ENCODE measurements at regions not wholly inside any gene's neighbourhood (a gene's known extent, or its start where the extent isn't known, plus 50 kb on each side); places are given as distances from the start of the nearest gene placed in this dataset.

GRCh38 chr5:114780290-114780689 is 389.4 kb downstream of the TRIM36 start:
- no peak for DNase-seq (ENCODE audit: low read depth in 2 of 2)
- H3K9me3 ChIP-seq (ENCODE audit: control insufficient read depth, insufficient read depth, low read depth, low read length) = no peaks in the 10 kb centered on the region

DNA sequence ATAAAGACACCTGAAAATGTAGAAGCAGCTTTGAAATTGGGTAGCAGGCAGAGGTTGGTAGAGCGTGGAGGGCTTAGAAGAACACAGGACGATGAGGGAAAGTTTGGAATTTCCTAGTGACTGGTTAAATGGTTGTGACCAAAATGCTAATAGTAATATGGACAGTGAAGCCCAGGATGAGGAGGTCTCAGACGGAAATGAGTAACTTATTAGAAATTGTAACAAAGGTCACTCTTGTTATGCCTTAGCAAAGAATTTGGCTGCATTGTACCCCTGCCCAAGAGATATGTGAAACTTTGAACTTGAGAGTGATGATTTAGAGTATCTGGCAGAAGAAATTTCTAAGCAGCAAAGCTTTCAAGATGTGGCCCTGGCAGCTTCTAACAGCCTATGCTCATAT is 382.5 kb downstream of the KCNN2 start:
- DNase-seq (ENCODE audit: low read depth in 2 of 2) = no peak
- Histone ChIP-seq H3K4me2 (ENCODE audit: extremely low read depth, insufficient read depth, low read length) (no peak overlapping the region), H3K27me3 (ENCODE audit: control insufficient read depth, insufficient read depth, low read length) (no peaks in the 10 kb centered on the region), H3K4me1 (ENCODE audit: control insufficient read depth, extremely low read depth, insufficient read depth, low read length) (no peaks in the 10 kb centered on the region), H3K27ac (ENCODE audit: insufficient read depth, low read length) (no peak overlapping the region), H2AFZ (ENCODE audit: low read length) (no peak overlapping the region), H3K36me3 (ENCODE audit: control insufficient read depth, insufficient read depth, low read length) (no peaks in the 10 kb centered on the region), H3K9me3 (ENCODE audit: control insufficient read depth, insufficient read depth, low read depth, low read length) (no peaks in the 10 kb centered on the region), H3K79me2 (ENCODE audit: control insufficient read depth, insufficient read depth, low read length) (no peaks in the 10 kb centered on the region), H3K9ac (ENCODE audit: insufficient read depth, low read length) (no peak overlapping the region), H3K4me3 (replicated peaks in 1 of 4; ENCODE audit: control extremely low read depth in 1 of 4, insufficient read depth in 1 of 4, low read depth in 3 of 4, low read length in 4 of 4) (no peak overlapping the region), H4K20me1 (ENCODE audit: control insufficient read depth, extremely low read depth, insufficient read depth, low read length) (no peaks in the 10 kb centered on the region)
- TF ChIP-seq EZH2 (IDR thresholded peaks at IDR 0.05; ENCODE audit: low read length, missing control alignments) (no peak), CTCF (conservative IDR thresholded peaks at IDR 0.05 in 1 of 2, IDR thresholded peaks at IDR 0.05 in 1 of 2; ENCODE audit: low read depth in 1 of 2, low read length in 2 of 2) (no peak)

More at GRCh38 chr5:114780290-114780689, 389.4 kb downstream of the TRIM36 start:
- Histone ChIP-seq H3K36me3 (ENCODE audit: control insufficient read depth, insufficient read depth, low read length) (no peaks in the 10 kb centered on the region), H3K9ac (ENCODE audit: insufficient read depth, low read length) (no peak overlapping the region), H3K27me3 (ENCODE audit: control insufficient read depth, insufficient read depth, low read length) (no peaks in the 10 kb centered on the region), H3K79me2 (ENCODE audit: control insufficient read depth, insufficient read depth, low read length) (no peaks in the 10 kb centered on the region), H3K4me2 (ENCODE audit: extremely low read depth, insufficient read depth, low read length) (no peak overlapping the region), H4K20me1 (ENCODE audit: control insufficient read depth, extremely low read depth, insufficient read depth, low read length) (no peaks in the 10 kb centered on the region), H3K27ac (ENCODE audit: insufficient read depth, low read length) (no peak overlapping the region), H3K4me3 (replicated peaks in 1 of 4; ENCODE audit: control extremely low read depth in 1 of 4, insufficient read depth in 1 of 4, low read depth in 3 of 4, low read length in 4 of 4) (no peak overlapping the region), H3K4me1 (ENCODE audit: control insufficient read depth, extremely low read depth, insufficient read depth, low read length) (no peaks in the 10 kb centered on the region), H2AFZ (ENCODE audit: low read length) (no peak overlapping the region)
- TF ChIP-seq CTCF (conservative IDR thresholded peaks at IDR 0.05 in 1 of 2, IDR thresholded peaks at IDR 0.05 in 1 of 2; ENCODE audit: low read depth in 1 of 2, low read length in 2 of 2) (no peak), EZH2 (IDR thresholded peaks at IDR 0.05; ENCODE audit: low read length, missing control alignments) (no peak)

GRCh38 chr5:114734238-114734637 is 372.4 kb downstream of the KCNN2 start:
- Histone ChIP-seq H3K4me3 (replicated peaks in 1 of 4; ENCODE audit: control extremely low read depth in 1 of 4, insufficient read depth in 1 of 4, low read depth in 3 of 4, low read length in 4 of 4) (no peak overlapping the region), H3K4me2 (ENCODE audit: extremely low read depth, insufficient read depth, low read length) (no peak overlapping the region), H3K9me3 (ENCODE audit: control insufficient read depth, insufficient read depth, low read depth, low read length) (no peaks in the 10 kb centered on the region), H3K79me2 (ENCODE audit: control insufficient read depth, insufficient read depth, low read length) (no peaks in the 10 kb centered on the region), H3K36me3 (ENCODE audit: control insufficient read depth, insufficient read depth, low read length) (no peaks in the 10 kb centered on the region), H3K27me3 (ENCODE audit: control insufficient read depth, insufficient read depth, low read length) (no peaks in the 10 kb centered on the region), H2AFZ (ENCODE audit: low read length) (no peak overlapping the region), H3K4me1 (ENCODE audit: control insufficient read depth, extremely low read depth, insufficient read depth, low read length) (no peaks in the 10 kb centered on the region), H3K27ac (ENCODE audit: insufficient read depth, low read length) (no peak overlapping the region), H4K20me1 (ENCODE audit: control insufficient read depth, extremely low read depth, insufficient read depth, low read length) (no peaks in the 10 kb centered on the region), H3K9ac (ENCODE audit: insufficient read depth, low read length) (no peak overlapping the region)
- no peak for TF ChIP-seq CTCF (conservative IDR thresholded peaks at IDR 0.05 in 1 of 2, IDR thresholded peaks at IDR 0.05 in 1 of 2; ENCODE audit: low read depth in 1 of 2, low read length in 2 of 2)
- no peak for DNase-seq (ENCODE audit: low read depth in 2 of 2)

Measured in fibroblast of lung (primary cell).